ENCODE measurements at regions not wholly inside any gene's neighbourhood (a gene's known extent, or its start where the extent isn't known, plus 50 kb on each side); places are given as distances from the start of the nearest gene placed in this dataset.
A peak's percentile ranks its signal among the peaks of the same experiment; 100 is the strongest.

DNA sequence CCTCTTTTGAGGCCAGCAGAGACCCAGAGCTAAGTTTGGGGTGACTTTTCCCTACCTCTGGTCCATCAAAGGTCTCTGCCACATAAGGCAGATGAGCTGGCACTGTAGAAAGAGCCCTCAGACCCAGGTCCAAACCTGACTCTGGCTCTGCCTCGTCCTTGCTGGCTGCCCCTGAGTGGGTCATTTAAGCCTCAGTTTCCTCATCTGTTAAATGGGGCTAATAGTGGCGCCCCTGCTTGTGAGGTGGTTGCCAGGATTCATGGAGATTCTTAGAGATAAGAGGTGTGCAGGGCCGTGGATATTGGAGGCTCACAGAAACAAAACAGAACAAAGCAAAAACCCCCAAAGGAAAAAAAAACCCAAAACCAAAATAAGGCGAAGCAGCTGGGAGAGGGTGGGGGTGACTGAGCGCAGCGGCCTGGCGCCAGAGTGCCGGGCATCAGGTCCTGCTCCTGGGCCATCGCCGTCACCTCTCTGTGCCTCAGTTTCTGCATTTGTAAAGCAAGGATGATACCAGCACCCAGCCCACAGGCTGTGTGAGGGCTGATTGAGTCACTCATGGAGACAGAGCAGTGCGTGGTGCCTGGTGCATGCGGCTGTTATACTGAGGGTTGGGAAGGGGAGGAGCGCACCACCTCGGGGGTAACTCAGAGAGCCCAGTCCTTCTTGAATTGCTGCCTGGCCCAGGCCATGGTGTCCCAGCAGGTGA lies 133.8 kb upstream of the PTPN1 start:
- H3K4me1 ChIP-seq = peaks cover 21 to 34% (median 32%) of the 10 kb centered on the region in 4 donors
- H3K27ac ChIP-seq (replicated peaks in 1 of 4) = no peak overlapping the region
- WGBS = 93% methylated on average over 14 of the region's 14 CpGs
- H3K4me3 ChIP-seq = no peak overlapping the region
- H3K27me3 ChIP-seq = no peaks in the 10 kb centered on the region
- intact Hi-C loops (cut with DNase I) = loop anchor here (5.0 kb wide), 1 partner anchor 81 kb away; no protein-coding TSS in a partner anchor
- no peaks in the 10 kb centered on the region for H3K36me3 ChIP-seq
- no peaks in the 10 kb centered on the region for H3K9me3 ChIP-seq
- no peak for DNase-seq (ENCODE audit: extremely low spot score)
- TF ChIP-seq POLR2A (IDR thresholded peaks at IDR 0.05; ENCODE audit: low read depth) (no peak), EP300 (IDR thresholded peaks at IDR 0.05) (no peak), POLR2AphosphoS5 (IDR thresholded peaks at IDR 0.05) (no peak)
- TF ChIP-seq, protein P1, sequence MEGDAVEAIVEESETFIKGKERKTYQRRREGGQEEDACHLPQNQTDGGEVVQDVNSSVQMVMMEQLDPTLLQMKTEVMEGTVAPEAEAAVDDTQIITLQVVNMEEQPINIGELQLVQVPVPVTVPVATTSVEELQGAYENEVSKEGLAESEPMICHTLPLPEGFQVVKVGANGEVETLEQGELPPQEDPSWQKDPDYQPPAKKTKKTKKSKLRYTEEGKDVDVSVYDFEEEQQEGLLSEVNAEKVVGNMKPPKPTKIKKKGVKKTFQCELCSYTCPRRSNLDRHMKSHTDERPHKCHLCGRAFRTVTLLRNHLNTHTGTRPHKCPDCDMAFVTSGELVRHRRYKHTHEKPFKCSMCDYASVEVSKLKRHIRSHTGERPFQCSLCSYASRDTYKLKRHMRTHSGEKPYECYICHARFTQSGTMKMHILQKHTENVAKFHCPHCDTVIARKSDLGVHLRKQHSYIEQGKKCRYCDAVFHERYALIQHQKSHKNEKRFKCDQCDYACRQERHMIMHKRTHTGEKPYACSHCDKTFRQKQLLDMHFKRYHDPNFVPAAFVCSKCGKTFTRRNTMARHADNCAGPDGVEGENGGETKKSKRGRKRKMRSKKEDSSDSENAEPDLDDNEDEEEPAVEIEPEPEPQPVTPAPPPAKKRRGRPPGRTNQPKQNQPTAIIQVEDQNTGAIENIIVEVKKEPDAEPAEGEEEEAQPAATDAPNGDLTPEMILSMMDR (IDR thresholded peaks at IDR 0.05) = no peak

DNA sequence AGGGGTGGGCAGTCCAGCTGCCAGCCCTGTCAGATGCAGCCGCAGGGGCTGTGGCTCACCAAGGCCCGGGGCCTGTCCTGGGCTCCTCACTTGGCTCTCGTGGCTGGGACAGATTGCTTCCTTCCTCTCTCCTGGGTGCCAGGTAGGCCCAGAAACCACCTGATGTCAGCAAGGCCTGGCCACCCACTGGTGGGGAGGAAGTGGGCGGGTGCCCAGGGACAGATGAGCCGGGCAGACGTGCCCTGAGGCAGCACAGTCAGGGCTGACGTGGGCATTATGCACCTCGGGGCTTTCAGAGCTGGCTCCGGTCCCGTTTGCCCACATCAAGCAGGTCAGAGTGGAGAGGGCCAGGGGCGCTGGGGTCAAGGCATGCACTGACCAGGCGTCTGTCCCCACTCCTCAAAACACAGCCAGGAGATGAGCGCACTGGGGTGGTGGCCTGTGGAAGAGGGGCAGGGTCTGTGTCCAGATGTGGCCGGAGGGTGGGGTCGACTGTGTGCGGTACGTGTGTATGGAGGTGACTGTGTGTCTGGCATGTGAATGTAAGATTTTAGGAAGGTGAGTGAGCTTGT lies 133.2 kb upstream of the PTPN1 start:
- intact Hi-C loops (cut with DNase I) = loop anchor here (5.0 kb wide), 1 partner anchor 80 kb away; no protein-coding TSS in a partner anchor
- DNase-seq (ENCODE audit: extremely low spot score) = no peak
- WGBS = 89% methylated on average over 14 of the region's 17 CpGs

DNA sequence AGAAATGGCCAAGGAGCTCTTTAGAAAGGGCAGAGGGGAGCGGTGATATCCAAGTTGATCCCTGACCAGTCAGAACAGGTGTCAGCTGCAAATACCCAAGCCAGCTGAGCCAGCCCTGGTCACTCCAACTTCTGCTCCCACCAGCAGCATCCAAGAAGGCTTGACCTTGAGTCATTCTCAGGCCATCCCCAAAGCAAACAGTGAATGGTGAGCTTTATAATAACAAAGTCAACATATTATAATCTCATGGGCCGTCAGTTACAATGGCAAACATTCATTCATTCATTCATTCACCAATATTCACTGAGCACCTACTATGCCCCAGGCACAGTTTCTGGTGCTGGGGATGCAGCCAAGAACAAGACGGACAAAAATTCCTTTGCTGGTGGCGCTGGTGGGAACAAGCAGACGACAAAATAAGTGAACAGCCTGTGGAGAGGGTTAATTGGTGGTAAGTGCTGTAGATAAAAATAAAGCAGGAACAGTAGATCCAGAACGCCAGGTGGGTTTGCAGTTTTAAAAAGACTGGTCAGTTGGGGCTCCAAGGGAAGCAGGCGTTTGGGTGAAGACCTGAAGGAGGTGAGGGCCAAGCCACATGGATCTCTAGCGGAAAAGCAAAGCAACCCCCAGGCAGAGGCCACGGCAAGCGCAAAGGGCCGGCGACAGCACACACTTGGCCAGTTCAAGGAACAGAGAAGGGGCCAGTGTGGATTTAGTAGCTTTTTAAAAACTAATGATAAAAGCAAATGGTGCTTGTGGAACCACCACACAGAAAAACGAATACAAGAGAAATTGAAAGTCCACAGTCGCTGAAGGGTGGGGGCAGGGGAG lies 131.8 kb upstream of the PTPN1 start:
- H3K27ac ChIP-seq (replicated peaks in 1 of 4) = peak overlapping the region; percentile 81 to 86 (median 82)
- intact Hi-C loops (cut with DNase I) = loop anchor here (5.0 kb wide), 1 partner anchor 79 kb away; no protein-coding TSS in a partner anchor
- H3K27me3 ChIP-seq = no peaks in the 10 kb centered on the region
- H3K36me3 ChIP-seq = no peaks in the 10 kb centered on the region
- 82% methylated on average over 14 of the region's 14 CpGs for WGBS
- H3K9me3 ChIP-seq = no peaks in the 10 kb centered on the region
- DNase-seq (ENCODE audit: extremely low spot score) = no peak
- H3K4me1 ChIP-seq = peaks cover 21 to 53% (median 40%) of the 10 kb centered on the region in 4 donors
- TF ChIP-seq POLR2AphosphoS5 (IDR thresholded peaks at IDR 0.05) (no peak), POLR2A (IDR thresholded peaks at IDR 0.05; ENCODE audit: low read depth) (no peak), EP300 (IDR thresholded peaks at IDR 0.05) (no peak)
- peak overlapping the region in 3 of 4 donors; percentile 20 to 36 (median 23) for H3K4me3 ChIP-seq

More for the DNA sequence above, 133.2 kb upstream of the PTPN1 start:
- Histone ChIP-seq H3K9me3 (no peaks in the 10 kb centered on the region), H3K4me1 (peaks cover 21 to 40% (median 35%) of the 10 kb centered on the region in 4 donors), H3K27me3 (no peaks in the 10 kb centered on the region), H3K27ac (replicated peaks in 1 of 4) (no peak overlapping the region), H3K36me3 (no peaks in the 10 kb centered on the region), H3K4me3 (no peak overlapping the region)
- TF ChIP-seq, protein P1 (IDR thresholded peaks at IDR 0.05) = no peak
- no peak for TF ChIP-seq POLR2AphosphoS5 (IDR thresholded peaks at IDR 0.05)
- no peak for TF ChIP-seq EP300 (IDR thresholded peaks at IDR 0.05)
- no peak for TF ChIP-seq POLR2A (IDR thresholded peaks at IDR 0.05; ENCODE audit: low read depth)

DNA sequence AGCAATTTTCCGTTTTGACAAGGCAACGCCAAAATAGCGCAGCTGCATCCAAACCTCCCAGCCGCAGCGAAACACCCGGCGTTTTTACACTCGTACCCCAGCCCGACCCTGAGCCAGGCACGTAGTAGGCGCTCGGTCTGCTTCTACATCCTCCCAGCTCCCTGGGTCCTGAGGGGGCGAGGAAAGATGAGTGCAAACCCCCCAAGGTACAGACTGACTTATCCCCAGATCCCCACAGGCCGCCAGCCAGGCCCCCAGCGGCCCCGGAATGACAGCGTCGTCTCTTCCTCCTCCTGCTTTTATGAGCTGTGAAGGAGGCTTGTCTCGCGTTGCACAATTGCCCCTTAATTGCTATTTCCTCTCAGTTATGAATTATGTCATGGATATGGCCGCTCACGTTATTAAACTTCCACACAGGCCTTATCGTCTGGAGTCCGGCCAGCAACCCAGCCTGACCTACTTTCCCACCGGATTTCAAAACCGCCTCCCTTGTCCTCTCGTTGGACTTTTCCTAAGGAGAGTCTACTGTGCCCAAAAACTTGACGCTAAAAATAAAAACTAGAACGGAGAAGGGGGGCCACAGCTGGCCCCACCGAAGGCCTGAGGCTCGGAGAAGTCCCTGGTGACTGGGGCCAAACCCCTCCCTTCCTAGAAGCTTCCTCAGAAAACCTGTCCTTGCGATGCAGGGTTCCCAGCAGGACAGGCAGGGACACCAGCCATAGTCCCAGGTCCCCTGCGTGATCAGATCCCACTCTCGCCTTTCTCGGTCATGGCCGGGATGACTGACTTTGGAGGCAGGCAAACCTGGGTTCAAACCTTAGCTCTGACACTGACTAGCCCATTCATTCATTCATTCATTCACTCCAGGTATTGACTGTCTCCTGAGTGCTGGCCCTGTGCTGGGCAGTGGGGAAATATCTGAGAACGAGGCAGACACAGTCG lies 130.9 kb upstream of the PTPN1 start:
- WGBS = 44% methylated on average over 38 of the region's 38 CpGs

More for the DNA sequence above, 130.9 kb upstream of the PTPN1 start:
- peak; percentile 76 for TF ChIP-seq POLR2A (IDR thresholded peaks at IDR 0.05; ENCODE audit: low read depth)
- TF ChIP-seq POLR2AphosphoS5 (IDR thresholded peaks at IDR 0.05) = peak; percentile 74 to 86
- no peak for TF ChIP-seq EP300 (IDR thresholded peaks at IDR 0.05)
- TF ChIP-seq, protein P1 (IDR thresholded peaks at IDR 0.05) = no peak
- Histone ChIP-seq H3K27ac (replicated peaks in 1 of 4) (peak overlapping the region; percentile 81 to 86 (median 82)), H3K27me3 (no peaks in the 10 kb centered on the region), H3K36me3 (no peaks in the 10 kb centered on the region), H3K9me3 (no peaks in the 10 kb centered on the region), H3K4me1 (peaks cover 21 to 59% (median 42%) of the 10 kb centered on the region in 4 donors), H3K4me3 (peak overlapping the region; percentile 20 to 36 (median 24))
- intact Hi-C loops (cut with DNase I) = loop anchor here (5.0 kb wide), 1 partner anchor 78 kb away; no protein-coding TSS in a partner anchor
- DNase-seq (ENCODE audit: extremely low spot score) = peak; percentile 98

All from esophagus muscularis mucosa (tissue), 4 donors.